Retinal pigment epithelial cell (primary cell): ENCODE measurements at regions not wholly inside any gene's neighbourhood (a gene's known extent, or its start where the extent isn't known, plus 50 kb on each side); places are given as distances from the start of the nearest gene placed in this dataset.

Source experiments
- DNase-seq: peaks from one replicate; pipeline ENCODE4 v3.0.0-alpha.2; 2010; ENCODE audit warnings: low read depth
- H3K4me3 ChIP-seq: 2 replicates; pipeline ENCODE4 v1.5.1; 2011; ENCODE audit warnings: mild to moderate bottlenecking, low read length, control low read depth, moderate library complexity
- CTCF ChIP-seq: conservative IDR thresholded peaks from 2 replicates; pipeline ENCODE4 v1.5.1; 2011; ENCODE audit warnings: low read depth, low read length, control low read depth, inconsistent platforms

- no peak for TF ChIP-seq CTCF
- H3K4me3 ChIP-seq: no peak overlapping the region
- DNase-seq: no peak
Measured at GRCh38 chr6:132202574-132202973, 198.7 kb downstream of the MOXD1 start.

GRCh38 chr6:132199343-132199742, 201.9 kb downstream of the MOXD1 start:
- H3K4me3 ChIP-seq: no peak overlapping the region
- DNase-seq: no peak
- TF ChIP-seq CTCF: no peak

GRCh38 chr6:132198896-132199295, 202.4 kb downstream of the MOXD1 start:
- no peak for TF ChIP-seq CTCF
- H3K4me3 ChIP-seq: no peak overlapping the region
- no peak for DNase-seq

GRCh38 chr6:132198040-132198439, 203.2 kb downstream of the MOXD1 start:
- no peak for DNase-seq
- TF ChIP-seq CTCF: no peak
- H3K4me3 ChIP-seq: no peak overlapping the region

GRCh38 chr6:132194529-132194928, 206.7 kb downstream of the MOXD1 start:
- no peak overlapping the region for H3K4me3 ChIP-seq
- DNase-seq: no peak
- no peak for TF ChIP-seq CTCF

GRCh38 chr6:132192631-132193030, 208.6 kb downstream of the MOXD1 start:
- DNase-seq: no peak
- no peak overlapping the region for H3K4me3 ChIP-seq
- TF ChIP-seq CTCF: no peak

GRCh38 chr6:132190815-132191175, 210.5 kb downstream of the MOXD1 start:
- no peak overlapping the region for H3K4me3 ChIP-seq
- no peak for DNase-seq
- TF ChIP-seq CTCF: no peak
